Activated CD4-positive, alpha-beta T cell treated with anti-CD3 and anti-CD28 coated beads for 48 hours (primary cell): ENCODE measurements at regions not wholly inside any gene's neighbourhood (a gene's known extent, or its start where the extent isn't known, plus 50 kb on each side); places are given as distances from the start of the nearest gene placed in this dataset.

Experiments
- DNase-seq: peaks from one replicate; pipeline ENCODE4 v3.0.0-alpha.2; 2020

GRCh38 chr15:81987628-81988027, 58.2 kb downstream of the MEX3B start:
- DNase-seq, result no peak

DNA sequence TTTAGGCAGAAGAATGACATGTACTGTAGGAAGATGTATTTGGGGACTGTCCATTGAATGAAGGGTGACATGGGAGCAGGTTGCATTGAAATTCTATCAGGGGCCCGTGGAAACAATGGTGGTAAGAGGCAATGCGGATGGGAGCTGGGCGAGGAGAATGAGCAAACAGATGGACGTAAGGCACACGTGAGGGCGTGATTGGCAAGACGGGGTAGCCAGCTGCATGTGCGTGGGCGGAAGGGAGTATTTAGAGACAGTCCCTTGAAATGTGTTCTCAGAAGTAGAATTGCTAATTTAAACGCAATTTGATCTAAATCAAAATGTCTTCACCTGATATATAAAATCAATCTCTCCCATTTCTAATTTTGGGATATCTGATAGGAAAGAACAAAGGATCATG, 62.3 kb downstream of the MEX3B start:
- DNase-seq, result no peak

GRCh38 chr15:81982808-81983207, 63.0 kb downstream of the MEX3B start:
- no peak for DNase-seq

- no peak for DNase-seq
These were observed 63.9 kb downstream of the MEX3B start for GRCh38 chr15:81981908-81982307.

- DNase-seq, result no peak
These were observed 68.4 kb downstream of the MEX3B start for GRCh38 chr15:81977464-81977863.

- DNase-seq, result no peak
These were observed 77.1 kb downstream of the MEX3B start for GRCh38 chr15:81968691-81969090.

- no peak for DNase-seq
These were observed 79.2 kb downstream of the MEX3B start for GRCh38 chr15:81966631-81967030.

GRCh38 chr15:81962482-81962881, 83.3 kb downstream of the MEX3B start:
- no peak for DNase-seq

- no peak for DNase-seq
These were observed 86.6 kb downstream of the MEX3B start for GRCh38 chr15:81959196-81959595.

GRCh38 chr15:81957698-81958097, 88.1 kb downstream of the MEX3B start:
- DNase-seq, result no peak

DNA sequence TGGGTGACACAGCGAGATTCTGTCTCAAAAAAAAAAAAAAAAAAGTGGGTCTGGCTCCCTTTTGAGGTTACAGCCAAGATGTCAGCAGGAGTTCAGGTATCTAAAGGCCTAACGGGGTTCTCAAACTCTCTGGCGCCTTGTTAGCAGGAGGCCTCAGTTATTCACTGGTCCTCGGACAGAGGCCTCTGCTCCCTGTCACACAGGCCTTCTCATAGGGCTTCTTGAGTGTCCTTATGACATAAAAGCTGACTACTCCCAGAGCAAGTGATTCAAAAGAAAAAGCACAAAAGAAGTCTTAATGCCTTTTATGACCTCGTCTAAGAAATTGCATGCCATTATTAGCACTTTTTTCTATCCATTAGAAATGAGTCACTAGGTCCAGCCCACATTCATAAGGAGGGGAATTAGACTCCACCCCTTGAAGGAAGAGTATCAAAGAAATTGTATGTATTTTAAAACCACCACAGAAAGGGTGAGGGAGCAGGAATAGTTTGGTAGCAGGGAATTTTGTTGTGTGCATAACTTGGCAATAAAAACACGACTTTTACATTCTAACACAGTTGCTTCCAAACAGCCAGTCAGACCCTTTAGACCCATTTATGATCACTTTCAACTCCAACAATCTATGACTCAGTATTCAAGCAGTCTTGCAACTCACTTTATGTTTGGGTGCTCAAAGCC, 90.3 kb downstream of the MEX3B start:
- no peak for DNase-seq

DNA sequence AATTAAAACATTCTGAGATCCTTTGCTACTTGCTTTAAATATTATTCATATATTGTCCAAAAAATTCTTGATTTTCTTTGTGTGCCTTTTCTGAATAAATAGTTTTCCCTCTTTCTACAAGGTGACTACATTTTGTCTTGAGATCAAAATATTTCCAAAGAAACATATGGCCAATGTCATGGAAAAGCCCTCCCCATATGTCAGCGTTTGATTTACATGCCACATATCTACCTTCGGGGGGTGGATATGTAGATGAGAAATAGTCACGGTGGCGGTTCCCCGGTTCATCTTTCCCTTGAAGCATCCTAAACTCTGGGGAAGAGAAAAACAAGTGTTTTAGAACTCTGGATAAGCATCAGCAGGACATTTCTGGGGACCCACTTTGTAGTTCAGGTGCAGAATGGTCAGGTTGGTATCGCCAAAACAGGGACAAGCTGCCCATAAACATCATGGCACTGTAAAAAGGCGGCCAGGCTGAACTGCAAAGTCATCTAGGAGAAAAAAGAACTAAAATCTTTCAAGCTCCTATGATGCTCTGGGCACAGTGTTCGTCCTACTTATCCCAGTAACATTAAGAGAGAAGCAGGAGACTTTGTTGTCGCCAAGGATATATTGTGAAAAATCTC, 91.5 kb downstream of the MEX3B start:
- DNase-seq, result no peak

DNA sequence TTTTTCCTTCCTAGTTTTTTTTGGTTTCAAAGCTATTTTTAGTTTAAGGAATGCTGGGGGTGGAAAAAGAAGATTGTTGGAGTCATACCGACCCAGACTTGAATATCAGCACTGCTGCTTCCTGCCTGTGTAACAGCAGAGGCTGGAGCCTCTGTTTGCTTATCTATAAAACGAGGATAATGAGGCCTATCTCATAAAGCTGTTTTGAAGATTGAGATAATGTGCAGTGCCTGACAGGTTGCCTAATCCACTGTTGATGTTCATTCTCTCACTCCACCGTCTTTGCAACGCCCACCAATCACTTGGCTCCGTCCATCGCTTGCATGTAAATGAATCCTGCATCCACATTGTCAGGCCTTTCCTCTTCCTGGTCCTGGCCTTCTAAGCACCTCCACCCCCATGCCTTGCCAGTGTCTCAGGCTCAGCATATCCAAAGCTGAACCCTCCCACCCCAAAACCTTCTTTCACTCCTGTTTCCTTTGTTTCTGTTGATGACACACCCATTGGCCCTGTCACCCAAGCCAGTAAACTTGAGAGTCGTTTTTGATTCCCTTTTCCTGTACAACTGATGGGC, 94.9 kb downstream of the MEX3B start:
- DNase-seq, result no peak

GRCh38 chr15:81948751-81949150, 97.1 kb downstream of the MEX3B start:
- peak; percentile 30 for DNase-seq

DNA sequence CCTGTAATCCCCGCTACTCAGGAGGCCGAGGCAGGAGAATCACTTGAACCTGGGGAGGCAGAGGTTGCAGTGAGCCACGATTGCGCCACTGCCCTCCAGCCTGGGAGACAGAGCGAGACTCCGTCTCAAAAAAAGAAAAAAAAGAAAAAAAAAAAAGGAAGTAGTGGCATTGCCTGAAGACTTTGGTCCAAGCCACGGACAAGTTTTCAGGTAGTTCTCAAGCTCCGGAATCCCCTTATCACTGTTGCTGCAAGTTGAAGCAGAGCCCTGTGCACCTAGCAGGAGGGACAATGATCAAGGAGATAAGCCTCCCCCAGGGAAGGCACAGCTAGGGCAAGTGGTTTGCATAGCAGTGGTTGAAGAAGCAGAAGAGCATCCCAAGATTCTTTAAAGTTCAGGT, 97.6 kb downstream of the MEX3B start:
- no peak for DNase-seq

- DNase-seq, result no peak
These were observed 98.3 kb downstream of the MEX3B start for GRCh38 chr15:81947548-81947947.

GRCh38 chr15:81945014-81945615, 100.7 kb downstream of the MEX3B start:
- DNase-seq, result no peak

DNA sequence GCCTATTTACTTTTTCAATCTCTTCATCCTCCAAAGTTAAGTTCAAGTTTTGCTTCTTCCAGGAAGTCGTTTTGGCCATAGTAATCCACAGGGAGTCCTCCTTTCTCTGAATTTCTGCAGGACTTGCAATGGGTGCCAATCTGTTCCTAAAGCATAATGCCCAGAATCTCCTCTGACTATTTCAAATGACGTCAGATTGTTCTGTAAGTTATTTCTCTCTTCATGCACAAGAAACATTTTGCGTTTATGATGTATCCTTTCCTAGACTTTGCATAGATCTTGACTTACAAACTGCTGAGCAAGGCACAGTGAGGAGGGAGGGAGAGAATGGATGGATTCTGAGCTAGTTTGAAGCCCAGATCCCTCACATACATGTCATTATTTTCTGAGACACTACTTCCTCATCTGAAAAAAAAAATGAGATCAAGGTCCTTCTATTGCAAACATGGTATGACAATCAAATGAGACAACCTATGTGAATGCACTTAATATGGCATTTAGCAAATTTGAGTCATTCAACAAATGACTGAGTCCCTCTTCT, 103.1 kb downstream of the MEX3B start:
- DNase-seq, result no peak

DNA sequence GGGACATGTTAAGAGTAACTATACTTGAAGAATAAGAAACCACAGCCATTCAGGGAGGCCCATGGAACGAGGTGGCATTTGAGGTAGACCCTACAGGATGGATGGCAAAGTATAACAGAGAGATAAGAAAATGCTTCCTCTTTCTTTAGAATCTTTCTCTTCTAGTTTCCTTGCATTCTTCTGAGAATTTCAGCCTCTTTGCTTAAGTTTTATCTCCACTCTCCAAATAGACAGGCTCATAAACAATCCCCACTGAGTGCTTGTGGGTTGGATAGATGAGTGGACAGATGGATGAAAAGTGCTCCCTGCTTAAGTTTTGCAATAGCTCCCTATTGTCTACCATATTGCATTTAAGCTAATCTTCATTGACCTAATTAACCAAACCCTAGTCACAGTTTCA, 103.7 kb downstream of the MEX3B start:
- no peak for DNase-seq

- no peak for DNase-seq
These were observed 104.3 kb downstream of the MEX3B start for GRCh38 chr15:81941479-81941878.

GRCh38 chr15:81940467-81941451, 105.1 kb downstream of the MEX3B start:
- no peak for DNase-seq

DNA sequence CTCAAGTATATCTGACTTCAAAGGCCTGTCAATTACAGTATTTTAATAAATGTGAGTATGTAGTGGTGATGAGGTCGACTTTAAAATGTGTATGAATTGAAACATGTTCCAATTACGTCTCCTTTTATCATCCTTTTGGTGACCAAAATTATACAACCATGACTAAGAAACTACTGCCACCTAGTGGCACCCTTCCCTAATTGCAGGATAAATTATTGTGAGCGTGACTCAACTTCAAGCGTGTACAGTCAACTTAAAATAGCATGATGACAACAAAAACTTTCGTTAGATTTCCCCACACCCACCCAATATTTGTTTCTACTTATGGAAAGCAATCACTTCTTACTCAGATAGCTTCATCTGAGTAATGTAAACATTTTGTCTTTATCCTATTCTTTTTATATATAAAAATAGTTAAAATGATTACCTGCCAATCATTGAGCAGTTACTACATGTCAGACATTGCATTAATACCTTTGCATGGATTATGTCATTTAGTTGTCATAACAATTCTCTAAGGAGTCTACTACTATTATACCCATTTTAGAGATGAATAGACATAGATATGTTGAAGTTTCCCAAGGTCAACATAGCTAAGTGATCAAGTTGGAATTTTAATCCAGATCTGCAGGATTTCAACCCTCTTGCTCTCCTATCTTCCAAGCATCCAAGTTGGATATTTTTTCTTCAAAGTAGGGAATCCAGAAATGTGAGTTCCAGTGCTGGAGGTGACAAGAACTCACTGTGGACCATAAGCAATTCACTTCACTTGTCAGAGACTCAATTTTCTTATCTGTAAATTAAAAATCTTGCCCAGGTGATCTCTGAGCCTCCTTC, 106.0 kb downstream of the MEX3B start:
- DNase-seq, result peak; percentile 41
